Gastroesophageal sphincter (tissue), 4 donors: ENCODE measurements at regions not wholly inside any gene's neighbourhood (a gene's known extent, or its start where the extent isn't known, plus 50 kb on each side); places are given as distances from the start of the nearest gene placed in this dataset.

Source experiments
- ATAC-seq: fragments of 150-250 bp; one replicate; pipeline ENCODE4 v1.9.1; 2016; ENCODE audit warnings: mild to moderate bottlenecking, moderate library complexity
- H3K27ac ChIP-seq, 4 donors: fragments of 200-600 bp; sonication (generic) in 3 of 4; 1 replicate in 3 of 4; 2 replicates in 1 of 4; pipeline ENCODE4 v1.5.1; 2016 to 2019
- H3K27me3 ChIP-seq: fragments of 200-600 bp; sonication (generic); one replicate; pipeline ENCODE4 v1.5.1; 2019
- H3K36me3 ChIP-seq, 2 donors: fragments of 200-600 bp; sonication (generic); one replicate each; pipeline ENCODE4 v1.5.1; 2019; ENCODE audit warnings: control low read depth in 1 of 2
- H3K4me1 ChIP-seq, 3 donors: fragments of 200-600 bp; sonication (generic); 1 replicate in 2 of 3; 2 replicates in 1 of 3; pipeline ENCODE4 v1.5.1; 2016 to 2019; ENCODE audit warnings: control low read depth in 2 of 3
- H3K4me3 ChIP-seq, 2 donors: fragments of 200-600 bp; sonication (generic); one replicate each; pipeline ENCODE4 v1.5.1; 2019; ENCODE audit warnings: mild to moderate bottlenecking in 1 of 2, moderate library complexity in 1 of 2
- H3K9me3 ChIP-seq, 3 donors: fragments of 200-600 bp; sonication (generic); one replicate each; pipeline ENCODE4 v1.5.1; 2017 to 2019; ENCODE audit warnings: control low read depth in 2 of 3
- EP300 ChIP-seq: sonication (generic); formaldehyde crosslinking; IDR thresholded peaks from one replicate; pipeline ENCODE4 v1.6.1; 2017; ENCODE audit warnings: antibody characterized with exemption, mild to moderate bottlenecking
- POLR2A ChIP-seq, 2 donors: fragments of 450-650 bp; IDR thresholded peaks; one replicate each; pipeline ENCODE4 v1.6.1; 2017; ENCODE audit warnings: antibody characterized with exemption in 2 of 2, mild to moderate bottlenecking in 2 of 2, moderate library complexity in 1 of 2
- POLR2AphosphoS5 ChIP-seq: sonication (generic); formaldehyde crosslinking; IDR thresholded peaks from one replicate; pipeline ENCODE4 v1.6.1; 2017; ENCODE audit warnings: antibody characterized with exemption
- WGBS, 2 donors: methylation state at CpG; one replicate each; pipeline ENCODE4 v1.1.5; 2018; ENCODE audit warnings: low coverage in 1 of 2; 5-methylcytosine and 5-hydroxymethylcytosine counted together
- TF ChIP-seq, protein P1 (sequence below), 4 experiments: fragments of 200-600 bp in 2 of 4; fragments of 450-650 bp in 2 of 4; sonication (generic) in 1 of 4; IDR thresholded peaks; one replicate each; pipeline ENCODE4 v1.5.1; 2017 to 2019; ENCODE audit warnings: antibody characterized with exemption in 4 of 4, mild to moderate bottlenecking in 2 of 4, moderate library complexity in 2 of 4

DNA sequence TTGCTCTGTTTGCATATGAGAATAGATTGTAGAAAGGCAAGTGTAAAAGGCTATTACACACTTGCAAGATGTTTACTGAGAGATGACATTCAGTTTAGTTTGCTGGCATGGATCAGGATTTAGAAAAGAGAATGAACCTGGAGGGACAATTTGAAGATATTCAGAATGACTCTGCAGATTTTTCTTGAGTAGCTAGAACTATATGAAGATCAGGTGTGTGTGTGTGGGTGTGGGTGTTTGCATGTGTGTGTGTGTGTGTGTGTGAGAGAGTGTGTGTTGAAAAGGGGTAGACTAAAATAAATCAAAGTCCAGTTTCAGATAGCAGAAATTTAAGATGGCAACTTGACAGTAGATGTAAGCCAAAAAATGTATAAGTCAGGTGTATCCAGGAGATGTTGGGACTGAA lies 74.0 kb upstream of the ANXA1 start:
- H3K9me3 ChIP-seq = no peaks in the 10 kb centered on the region
- no peaks in the 10 kb centered on the region for H3K36me3 ChIP-seq
- H3K27ac ChIP-seq = peak overlapping the region in 1 of 4 donors; percentile 3
- no peak for ATAC-seq
- H3K27me3 ChIP-seq = no peaks in the 10 kb centered on the region
- no peak overlapping the region for H3K4me3 ChIP-seq
- peaks cover 6 to 65% (median 9%) of the 10 kb centered on the region in 3 donors for H3K4me1 ChIP-seq
- TF ChIP-seq POLR2AphosphoS5 (no peak), POLR2A (IDR thresholded peaks at IDR 0.05) (no peak), EP300 (no peak)
- TF ChIP-seq, protein P1, sequence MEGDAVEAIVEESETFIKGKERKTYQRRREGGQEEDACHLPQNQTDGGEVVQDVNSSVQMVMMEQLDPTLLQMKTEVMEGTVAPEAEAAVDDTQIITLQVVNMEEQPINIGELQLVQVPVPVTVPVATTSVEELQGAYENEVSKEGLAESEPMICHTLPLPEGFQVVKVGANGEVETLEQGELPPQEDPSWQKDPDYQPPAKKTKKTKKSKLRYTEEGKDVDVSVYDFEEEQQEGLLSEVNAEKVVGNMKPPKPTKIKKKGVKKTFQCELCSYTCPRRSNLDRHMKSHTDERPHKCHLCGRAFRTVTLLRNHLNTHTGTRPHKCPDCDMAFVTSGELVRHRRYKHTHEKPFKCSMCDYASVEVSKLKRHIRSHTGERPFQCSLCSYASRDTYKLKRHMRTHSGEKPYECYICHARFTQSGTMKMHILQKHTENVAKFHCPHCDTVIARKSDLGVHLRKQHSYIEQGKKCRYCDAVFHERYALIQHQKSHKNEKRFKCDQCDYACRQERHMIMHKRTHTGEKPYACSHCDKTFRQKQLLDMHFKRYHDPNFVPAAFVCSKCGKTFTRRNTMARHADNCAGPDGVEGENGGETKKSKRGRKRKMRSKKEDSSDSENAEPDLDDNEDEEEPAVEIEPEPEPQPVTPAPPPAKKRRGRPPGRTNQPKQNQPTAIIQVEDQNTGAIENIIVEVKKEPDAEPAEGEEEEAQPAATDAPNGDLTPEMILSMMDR (IDR thresholded peaks at IDR 0.05) = no peak

DNA sequence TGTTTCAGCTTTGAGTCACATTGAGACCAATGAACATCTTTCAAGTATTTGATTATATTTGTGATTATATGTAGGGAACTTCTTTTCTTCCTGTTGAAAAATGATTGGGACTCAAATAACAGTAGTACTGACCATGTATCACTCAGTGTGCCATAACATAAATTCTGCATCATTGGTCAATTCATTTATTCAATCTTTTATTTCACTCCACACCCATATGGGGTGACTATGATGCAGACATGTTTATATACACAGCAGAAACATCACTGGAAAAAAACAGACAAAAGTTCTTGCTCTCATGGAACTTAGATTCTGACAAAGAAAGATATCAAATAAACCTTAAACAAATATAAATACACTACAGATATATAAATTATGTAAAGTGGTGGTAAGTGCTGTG lies 74.7 kb upstream of the ANXA1 start:
- Histone ChIP-seq H3K27me3 (no peaks in the 10 kb centered on the region), H3K4me3 (no peak overlapping the region), H3K36me3 (no peaks in the 10 kb centered on the region), H3K27ac (no peak overlapping the region), H3K9me3 (no peaks in the 10 kb centered on the region), H3K4me1 (peaks cover 6 to 65% (median 9%) of the 10 kb centered on the region in 3 donors)
- no peak for ATAC-seq
- TF ChIP-seq POLR2AphosphoS5 = no peak
- TF ChIP-seq EP300 = no peak
- TF ChIP-seq, protein P1 (IDR thresholded peaks at IDR 0.05) = no peak

DNA sequence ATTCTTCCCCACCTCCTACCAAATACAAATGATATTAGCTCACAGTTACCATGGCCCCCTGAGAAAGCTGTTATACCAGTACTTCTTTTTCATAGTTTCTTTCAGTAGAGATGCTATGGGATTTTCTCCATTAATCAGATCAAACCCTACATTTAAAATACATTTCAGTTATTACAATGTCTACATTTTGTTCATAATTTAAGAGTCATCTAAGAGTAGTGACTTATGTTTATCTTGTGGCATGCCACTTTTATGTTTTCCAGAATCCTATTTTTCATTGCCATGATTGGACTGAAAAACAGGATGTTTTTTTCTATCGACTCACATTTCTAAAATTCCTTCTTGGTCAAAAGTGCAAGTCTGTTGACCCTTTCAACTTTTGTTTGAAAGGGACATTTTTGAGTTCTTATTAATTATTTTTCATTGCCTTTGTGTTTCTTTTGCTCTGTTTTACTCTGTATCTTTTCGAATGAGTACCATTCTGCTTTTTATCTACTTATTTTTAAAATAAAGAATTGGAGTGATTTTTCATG lies 77.4 kb upstream of the ANXA1 start:
- H3K9me3 ChIP-seq = no peaks in the 10 kb centered on the region
- no peak overlapping the region for H3K4me3 ChIP-seq
- H3K27me3 ChIP-seq = no peaks in the 10 kb centered on the region
- 41 to 53% methylated on average over 2 of the region's 2 CpGs for WGBS, 2 donors
- ATAC-seq = no peak
- H3K4me1 ChIP-seq = peaks cover 6 to 40% (median 9%) of the 10 kb centered on the region in 3 donors
- H3K36me3 ChIP-seq = no peaks in the 10 kb centered on the region
- TF ChIP-seq POLR2AphosphoS5 (no peak), EP300 (no peak), POLR2A (IDR thresholded peaks at IDR 0.05) (no peak)
- TF ChIP-seq, protein P1 (IDR thresholded peaks at IDR 0.05) = no peak
- H3K27ac ChIP-seq = peak overlapping the region; percentile 54 to 77 (median 65)

DNA sequence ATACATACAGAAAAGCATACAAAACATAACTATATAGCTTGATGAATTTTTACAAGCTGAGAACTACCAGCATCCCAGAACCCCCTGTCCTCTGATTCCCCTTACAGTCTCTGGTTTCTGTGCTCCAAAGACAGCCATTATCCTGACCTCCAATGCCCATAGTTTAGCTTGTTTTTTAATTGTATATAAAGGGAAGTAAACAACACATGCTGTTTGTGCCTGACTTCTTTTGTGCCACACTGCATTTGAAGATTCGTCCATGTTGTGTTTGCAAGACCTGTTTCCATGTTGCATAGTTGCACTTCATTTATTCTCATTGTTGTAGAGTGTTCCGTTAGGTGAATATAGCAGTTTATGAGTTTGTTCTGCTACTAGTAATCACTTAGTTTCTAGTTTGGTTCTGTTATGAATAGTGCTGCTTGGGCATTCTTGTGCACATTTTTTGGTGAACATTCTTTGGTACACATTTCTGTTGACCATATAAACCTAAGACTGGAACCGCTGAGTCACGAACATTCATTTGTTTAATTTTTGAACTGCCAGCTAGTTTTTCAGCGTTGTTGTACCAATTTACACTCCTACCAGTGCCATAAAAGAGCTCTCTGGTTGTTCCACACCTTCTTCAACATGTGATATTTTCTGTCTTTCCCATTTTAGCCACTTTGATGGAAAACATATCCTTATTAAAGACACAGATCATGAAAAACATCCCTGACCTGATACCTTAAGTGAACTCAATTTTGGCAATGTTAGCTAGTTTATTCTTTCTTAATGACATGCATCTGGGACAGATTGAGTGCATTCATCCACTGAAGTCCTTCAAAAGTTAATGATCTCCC lies 78.1 kb upstream of the ANXA1 start:
- peak; percentile 55 for ATAC-seq
- H3K9me3 ChIP-seq = no peaks in the 10 kb centered on the region
- H3K4me3 ChIP-seq = no peak overlapping the region
- no peaks in the 10 kb centered on the region for H3K27me3 ChIP-seq
- peak overlapping the region; percentile 54 to 77 (median 65) for H3K27ac ChIP-seq
- TF ChIP-seq POLR2AphosphoS5 (peak; percentile 42), EP300 (no peak)
- H3K36me3 ChIP-seq = no peaks in the 10 kb centered on the region
- H3K4me1 ChIP-seq = peaks cover 6 to 35% (median 9%) of the 10 kb centered on the region in 3 donors
- 55 to 70% methylated on average over 5 of the region's 5 CpGs for WGBS, 2 donors

DNA sequence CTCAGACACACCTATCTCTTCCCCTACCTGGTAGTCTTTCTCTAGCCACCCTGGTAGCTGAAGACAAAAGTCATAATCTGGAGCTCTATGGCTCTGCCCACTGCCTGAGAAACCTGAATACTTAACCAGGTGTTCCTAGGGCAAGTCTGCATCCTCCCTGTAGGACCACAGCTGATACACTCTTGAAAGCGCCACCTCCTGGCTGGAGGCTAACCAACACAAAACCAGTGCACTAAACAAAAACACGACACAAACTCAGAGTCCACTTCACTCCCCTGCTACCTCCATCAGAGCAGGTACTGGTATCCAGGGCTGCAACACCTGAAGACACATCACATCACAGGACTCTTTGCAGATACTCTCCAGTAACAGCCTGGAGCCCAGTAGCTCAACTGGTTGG lies 84.6 kb upstream of the ANXA1 start:
- H3K27me3 ChIP-seq = no peaks in the 10 kb centered on the region
- H3K27ac ChIP-seq = no peak overlapping the region
- no peak for ATAC-seq
- no peaks in the 10 kb centered on the region for H3K36me3 ChIP-seq
- no peaks in the 10 kb centered on the region for H3K9me3 ChIP-seq
- H3K4me3 ChIP-seq = no peak overlapping the region
- H3K4me1 ChIP-seq = no peaks in the 10 kb centered on the region
- TF ChIP-seq, protein P1 (IDR thresholded peaks at IDR 0.05) = no peak
- no peak for TF ChIP-seq POLR2A (IDR thresholded peaks at IDR 0.05)
- no peak for TF ChIP-seq POLR2AphosphoS5
- no peak for TF ChIP-seq EP300
- WGBS, 2 donors = no CpG with 5 or more reads among the region's 2 CpGs
